ENCODE measurements at regions not wholly inside any gene's neighbourhood (a gene's known extent, or its start where the extent isn't known, plus 50 kb on each side); places are given as distances from the start of the nearest gene placed in this dataset.

DNA sequence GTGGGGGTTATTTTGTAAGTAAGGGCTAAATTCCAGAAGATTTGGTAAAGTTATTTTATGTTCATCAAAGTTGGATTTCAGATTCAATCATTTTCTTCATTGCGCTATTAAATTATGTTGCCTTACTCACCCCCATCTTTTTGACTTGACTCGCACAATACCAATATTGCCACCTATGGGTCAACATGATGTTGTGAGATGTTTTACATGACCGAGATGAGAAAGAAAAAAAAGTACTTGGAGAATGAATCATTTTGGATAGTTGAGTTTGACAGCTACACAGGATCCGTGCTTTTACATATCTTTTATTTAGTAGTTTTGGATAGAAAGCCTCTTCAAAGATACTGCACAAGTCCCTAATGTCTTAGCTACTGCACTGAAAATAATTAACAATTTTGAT, 224.2 kb upstream of the EMCN start:
- Histone ChIP-seq H3K9me3 (ENCODE audit: insufficient read depth, low read length, severe bottlenecking) (no peaks in the 10 kb centered on the region), H3K4me2 (ENCODE audit: insufficient read depth, low read length) (no peak overlapping the region), H3K79me2 (ENCODE audit: insufficient read depth, low read length) (no peaks in the 10 kb centered on the region), H3K4me3 (ENCODE audit: low read depth in 1 of 2, low read length in 2 of 2) (no peak overlapping the region), H3K4me1 (ENCODE audit: insufficient read depth, low read length) (no peaks in the 10 kb centered on the region), H3K36me3 (ENCODE audit: insufficient read depth, low read length) (no peaks in the 10 kb centered on the region), H3K27ac (ENCODE audit: low read length) (no peak overlapping the region), H3K9ac (ENCODE audit: low read depth, low read length) (no peak overlapping the region), H3K27me3 (ENCODE audit: insufficient read depth, low read length, poor library complexity) (no peaks in the 10 kb centered on the region), H4K20me1 (ENCODE audit: insufficient read depth, low read length) (no peaks in the 10 kb centered on the region), H2AFZ (ENCODE audit: low read depth, low read length) (no peak overlapping the region)
- DNase-seq (no peak), ATAC-seq (ENCODE audit: insufficient read depth, low read depth) (no peak)
- TF ChIP-seq, protein P1, sequence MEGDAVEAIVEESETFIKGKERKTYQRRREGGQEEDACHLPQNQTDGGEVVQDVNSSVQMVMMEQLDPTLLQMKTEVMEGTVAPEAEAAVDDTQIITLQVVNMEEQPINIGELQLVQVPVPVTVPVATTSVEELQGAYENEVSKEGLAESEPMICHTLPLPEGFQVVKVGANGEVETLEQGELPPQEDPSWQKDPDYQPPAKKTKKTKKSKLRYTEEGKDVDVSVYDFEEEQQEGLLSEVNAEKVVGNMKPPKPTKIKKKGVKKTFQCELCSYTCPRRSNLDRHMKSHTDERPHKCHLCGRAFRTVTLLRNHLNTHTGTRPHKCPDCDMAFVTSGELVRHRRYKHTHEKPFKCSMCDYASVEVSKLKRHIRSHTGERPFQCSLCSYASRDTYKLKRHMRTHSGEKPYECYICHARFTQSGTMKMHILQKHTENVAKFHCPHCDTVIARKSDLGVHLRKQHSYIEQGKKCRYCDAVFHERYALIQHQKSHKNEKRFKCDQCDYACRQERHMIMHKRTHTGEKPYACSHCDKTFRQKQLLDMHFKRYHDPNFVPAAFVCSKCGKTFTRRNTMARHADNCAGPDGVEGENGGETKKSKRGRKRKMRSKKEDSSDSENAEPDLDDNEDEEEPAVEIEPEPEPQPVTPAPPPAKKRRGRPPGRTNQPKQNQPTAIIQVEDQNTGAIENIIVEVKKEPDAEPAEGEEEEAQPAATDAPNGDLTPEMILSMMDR (IDR thresholded peaks at IDR 0.05; ENCODE audit: borderline replicate concordance, extremely low read depth, low read length, poor library complexity, severe bottlenecking): peak; percentile 45
- no peak for TF ChIP-seq EZH2 (IDR thresholded peaks at IDR 0.05; ENCODE audit: borderline replicate concordance, low read depth, low read length, severe bottlenecking)

DNA sequence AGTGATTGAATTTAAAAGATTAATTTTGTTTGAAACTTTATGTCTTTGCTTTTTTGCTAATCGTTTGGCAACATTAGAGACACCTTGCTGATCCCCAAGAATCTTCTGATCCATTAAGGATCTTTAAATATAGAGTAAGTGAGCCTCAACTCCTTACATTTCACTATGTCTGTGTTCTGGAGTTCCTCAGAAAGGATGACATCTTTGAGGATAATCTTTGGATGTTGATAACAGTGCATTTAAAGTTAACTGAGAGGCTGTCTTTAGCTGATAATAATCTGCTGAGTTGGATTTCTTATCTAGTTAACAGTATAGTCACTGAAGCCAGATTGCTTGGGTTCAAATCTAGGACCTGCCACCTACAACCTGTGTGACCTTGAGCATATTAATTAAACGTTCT, 221.6 kb upstream of the EMCN start:
- Histone ChIP-seq H3K36me3 (ENCODE audit: insufficient read depth, low read length) (no peaks in the 10 kb centered on the region), H3K27ac (ENCODE audit: low read length) (no peak overlapping the region), H3K4me3 (ENCODE audit: low read depth in 1 of 2, low read length in 2 of 2) (no peak overlapping the region), H3K27me3 (ENCODE audit: insufficient read depth, low read length, poor library complexity) (no peaks in the 10 kb centered on the region), H3K9ac (ENCODE audit: low read depth, low read length) (no peak overlapping the region), H3K79me2 (ENCODE audit: insufficient read depth, low read length) (no peaks in the 10 kb centered on the region), H2AFZ (ENCODE audit: low read depth, low read length) (no peak overlapping the region), H3K9me3 (ENCODE audit: insufficient read depth, low read length, severe bottlenecking) (no peaks in the 10 kb centered on the region), H3K4me2 (ENCODE audit: insufficient read depth, low read length) (no peak overlapping the region), H4K20me1 (ENCODE audit: insufficient read depth, low read length) (no peaks in the 10 kb centered on the region), H3K4me1 (ENCODE audit: insufficient read depth, low read length) (no peaks in the 10 kb centered on the region)
- ATAC-seq (ENCODE audit: insufficient read depth, low read depth) (no peak), DNase-seq (no peak)
- TF ChIP-seq EZH2 (IDR thresholded peaks at IDR 0.05; ENCODE audit: borderline replicate concordance, low read depth, low read length, severe bottlenecking): no peak
- TF ChIP-seq, protein P1 (IDR thresholded peaks at IDR 0.05; ENCODE audit: borderline replicate concordance, extremely low read depth, low read length, poor library complexity, severe bottlenecking): no peak

DNA sequence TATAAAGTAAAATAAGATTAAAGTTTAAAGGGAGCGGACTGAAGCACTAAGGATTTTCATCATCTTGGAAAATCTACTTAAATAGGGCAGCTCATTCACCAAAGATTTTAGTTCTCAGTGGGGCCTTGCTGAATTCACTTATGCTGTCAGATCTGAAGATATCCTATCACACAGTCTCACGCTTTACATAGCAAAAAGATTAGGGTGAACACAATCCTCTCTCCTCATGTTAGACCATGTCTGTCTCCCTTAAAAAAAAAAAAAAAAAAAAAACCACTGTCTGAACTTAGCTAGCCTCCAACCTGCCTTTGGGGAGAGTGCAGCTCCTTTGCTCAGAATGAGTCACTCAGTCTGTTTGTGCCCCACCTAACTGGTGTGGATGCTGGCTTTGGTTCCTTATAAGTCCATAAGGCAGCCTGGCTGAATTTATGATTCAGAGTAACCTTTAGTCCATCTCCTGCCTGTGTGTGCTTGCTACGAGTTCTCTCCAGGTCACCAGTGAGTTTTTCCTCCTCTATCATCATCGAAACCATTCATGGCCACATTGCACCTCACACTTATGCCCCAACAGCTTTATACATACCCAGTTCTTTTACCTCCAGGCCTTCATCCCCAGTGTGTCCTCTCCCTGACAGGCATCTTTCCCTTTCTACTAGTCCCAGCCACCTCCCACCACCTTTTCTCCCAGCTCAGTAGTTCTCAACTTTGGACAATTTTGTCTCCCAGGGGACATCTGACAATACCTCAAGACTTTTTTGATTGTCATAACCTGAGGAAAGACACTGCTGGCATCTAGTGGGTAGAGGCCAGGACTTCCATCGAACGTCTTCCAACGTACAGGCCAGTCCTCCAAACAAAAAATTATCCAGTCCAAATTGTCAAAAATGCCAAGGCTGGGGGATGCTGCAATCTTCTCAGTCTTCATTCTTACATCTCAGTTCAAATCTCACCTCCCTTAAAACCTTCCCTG, 220.7 kb upstream of the EMCN start:
- H3K4me3 ChIP-seq (ENCODE audit: low read depth in 1 of 2, low read length in 2 of 2): no peak overlapping the region
- TF ChIP-seq, protein P1 (IDR thresholded peaks at IDR 0.05; ENCODE audit: borderline replicate concordance, extremely low read depth, low read length, poor library complexity, severe bottlenecking): peak; percentile 5
- no peak for TF ChIP-seq EZH2 (IDR thresholded peaks at IDR 0.05; ENCODE audit: borderline replicate concordance, low read depth, low read length, severe bottlenecking)
- no peak overlapping the region for H3K4me2 ChIP-seq (ENCODE audit: insufficient read depth, low read length)
- no peaks in the 10 kb centered on the region for H3K79me2 ChIP-seq (ENCODE audit: insufficient read depth, low read length)
- ATAC-seq (ENCODE audit: insufficient read depth, low read depth): peak; percentile 57; the same call in 2 of the 3 replicates
- no peak overlapping the region for H3K27ac ChIP-seq (ENCODE audit: low read length)
- H3K9me3 ChIP-seq (ENCODE audit: insufficient read depth, low read length, severe bottlenecking): peaks cover 4% of the 10 kb centered on the region
- no peaks in the 10 kb centered on the region for H4K20me1 ChIP-seq (ENCODE audit: insufficient read depth, low read length)
- no peaks in the 10 kb centered on the region for H3K36me3 ChIP-seq (ENCODE audit: insufficient read depth, low read length)
- no peak for DNase-seq
- no peak overlapping the region for H3K9ac ChIP-seq (ENCODE audit: low read depth, low read length)
- no peaks in the 10 kb centered on the region for H3K4me1 ChIP-seq (ENCODE audit: insufficient read depth, low read length)
- H3K27me3 ChIP-seq (ENCODE audit: insufficient read depth, low read length, poor library complexity): no peaks in the 10 kb centered on the region
- H2AFZ ChIP-seq (ENCODE audit: low read depth, low read length): peak overlapping the region; percentile 53; the same call in 1 of the 2 replicates
